Endometrial microvascular endothelial cells (primary cell): ENCODE measurements at regions not wholly inside any gene's neighbourhood (a gene's known extent, or its start where the extent isn't known, plus 50 kb on each side); places are given as distances from the start of the nearest gene placed in this dataset.

Source experiments
- in situ Hi-C: cut with HindIII; loops from 2 replicates; pipeline ENCODE4 v1.10.0; 2017; ENCODE audit warnings: low sequenced_read_pairs, low pct_unique_long_range_greater_than_20kb; ENCODE audit errors: inconsistent ontology term

- in situ Hi-C loops = no loop called here
These were observed 130.1 kb downstream of the FOXL1 start for GRCh38 chr16:86708431-86708830.

GRCh38 chr16:86709103-86709502 lies 130.8 kb downstream of the FOXL1 start:
- in situ Hi-C loops = no loop called here

- in situ Hi-C loops = no loop called here
These were observed 131.7 kb downstream of the FOXL1 start for GRCh38 chr16:86709902-86710601.

- in situ Hi-C loops = no loop called here
These were observed 132.2 kb downstream of the FOXL1 start for GRCh38 chr16:86710602-86710950.

- in situ Hi-C loops = no loop called here
These were observed 134.0 kb downstream of the FOXL1 start for GRCh38 chr16:86712158-86713009.

GRCh38 chr16:86713021-86713631 lies 134.8 kb downstream of the FOXL1 start:
- in situ Hi-C loops = no loop called here

DNA sequence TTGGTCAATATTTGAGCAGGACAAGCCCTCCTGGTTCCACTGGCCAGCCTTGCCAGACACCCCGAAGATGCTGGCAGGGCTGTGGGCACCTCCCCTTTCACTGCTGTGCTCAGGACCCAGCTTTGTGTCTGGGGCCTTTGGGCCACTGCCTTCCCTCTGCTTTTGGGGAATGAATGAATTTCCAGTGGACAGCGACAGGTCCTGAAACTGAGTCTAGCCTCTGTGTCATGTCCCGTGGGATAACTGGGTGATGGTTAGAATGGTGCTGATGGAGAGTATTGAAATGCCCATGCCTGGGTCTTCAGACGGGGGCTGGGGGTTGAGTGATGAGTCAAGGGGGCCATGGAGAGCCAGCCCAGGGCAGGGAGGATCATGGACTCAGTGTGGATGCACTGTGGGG lies 135.8 kb downstream of the FOXL1 start:
- in situ Hi-C loops = no loop called here

DNA sequence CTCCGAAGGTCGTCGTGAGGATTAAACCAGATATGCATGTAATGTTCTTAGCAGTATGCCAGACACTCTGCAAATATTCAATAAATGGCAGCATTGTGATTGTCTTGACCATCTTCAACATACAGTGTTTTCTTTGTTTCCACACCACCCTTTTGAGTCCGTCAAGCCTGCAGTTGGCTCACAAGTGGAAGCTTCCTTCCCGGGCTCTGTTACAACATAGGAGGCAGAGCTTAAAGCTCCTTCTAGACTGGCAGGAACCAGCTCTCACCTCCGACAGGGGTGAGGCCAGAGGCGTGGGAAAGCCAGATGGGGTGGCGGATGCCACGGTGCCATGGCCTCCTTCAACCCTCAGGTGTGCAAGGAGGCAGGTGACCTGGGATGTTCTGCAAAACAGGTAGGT lies 138.3 kb downstream of the FOXL1 start:
- in situ Hi-C loops = no loop called here

DNA sequence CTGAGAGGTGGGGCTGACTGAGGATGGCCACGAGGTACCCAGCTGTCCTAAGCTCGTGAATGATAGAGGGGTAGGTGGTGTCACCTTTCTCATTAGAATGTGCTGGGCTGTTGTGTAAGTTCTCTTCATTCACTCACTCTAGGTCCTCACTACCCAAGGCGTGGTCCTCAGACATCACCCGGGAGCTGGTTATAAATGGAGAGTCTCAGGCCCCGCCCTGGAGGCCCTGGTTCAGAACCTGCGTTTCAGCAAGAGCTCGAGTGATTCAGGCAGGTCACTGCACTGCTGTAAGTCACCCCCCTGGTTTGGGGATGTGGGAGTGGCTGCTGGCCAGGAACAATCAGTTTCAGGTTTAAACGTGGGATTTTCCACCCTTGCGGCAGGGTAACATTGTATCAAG lies 139.8 kb downstream of the FOXL1 start:
- in situ Hi-C loops = no loop called here

DNA sequence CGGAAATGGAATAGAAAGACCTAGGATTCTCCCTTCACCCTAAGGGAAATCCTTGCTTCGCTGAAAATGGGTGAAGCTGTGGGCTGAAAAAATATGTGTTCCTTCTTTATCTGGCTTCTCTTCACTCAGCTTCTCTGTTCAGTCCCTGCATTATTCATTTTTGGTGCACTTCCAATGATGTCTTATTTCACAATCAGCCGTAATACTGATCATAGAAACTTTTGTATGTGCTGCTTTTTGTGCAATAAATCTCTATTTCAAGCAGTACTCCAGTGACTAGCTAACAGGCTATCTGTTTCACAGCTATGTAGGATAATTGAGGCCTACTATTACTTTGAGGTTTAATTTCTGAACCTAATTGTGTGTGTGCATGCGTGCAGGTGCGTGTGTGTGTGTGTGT lies 144.6 kb downstream of the FOXL1 start:
- in situ Hi-C loops = no loop called here

- in situ Hi-C loops = no loop called here
These were observed 145.3 kb downstream of the FOXL1 start for GRCh38 chr16:86723689-86724088.

GRCh38 chr16:86725401-86725800 lies 147.1 kb downstream of the FOXL1 start:
- in situ Hi-C loops = no loop called here

GRCh38 chr16:86726340-86726739 lies 148.0 kb downstream of the FOXL1 start:
- in situ Hi-C loops = no loop called here

DNA sequence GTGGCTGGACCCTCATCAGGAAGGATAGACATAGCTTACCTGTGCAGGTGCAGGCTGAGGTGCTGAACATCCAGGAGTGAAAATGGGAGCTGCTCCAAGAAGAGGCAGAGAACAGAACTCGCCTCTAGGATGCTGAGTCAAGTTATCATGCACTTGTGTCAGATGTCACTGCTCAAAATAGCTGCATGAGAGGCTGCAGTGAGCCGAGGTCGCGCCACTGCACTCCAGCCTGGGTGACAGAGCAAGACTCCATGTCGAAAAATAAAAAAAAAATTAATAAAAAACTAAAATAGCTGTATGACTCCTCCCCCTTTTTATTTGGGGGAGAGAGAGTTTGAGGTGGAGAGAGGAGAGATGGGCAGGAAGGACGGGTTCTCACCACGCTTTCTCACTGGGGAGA lies 148.8 kb downstream of the FOXL1 start:
- in situ Hi-C loops = no loop called here

DNA sequence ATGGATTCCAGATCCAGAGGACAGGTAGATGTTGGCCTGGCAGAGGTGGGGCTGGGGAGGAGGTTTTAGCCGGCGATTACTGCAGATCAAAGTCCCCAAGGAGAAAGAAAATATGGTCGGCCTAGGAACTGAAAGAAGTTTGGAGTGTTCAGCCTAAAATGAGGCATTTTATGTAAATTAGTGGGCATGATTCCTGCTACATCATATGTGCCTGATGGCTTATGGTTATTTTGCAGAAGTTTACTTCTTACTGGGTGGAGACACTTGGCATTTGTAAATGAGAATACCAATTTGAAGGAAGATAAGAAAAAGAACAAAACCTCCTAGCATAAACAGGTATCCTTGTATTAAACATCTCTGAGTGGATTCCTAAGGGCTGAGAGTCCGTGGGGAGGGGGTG lies 149.3 kb downstream of the FOXL1 start:
- in situ Hi-C loops = no loop called here

- in situ Hi-C loops = no loop called here
These were observed 151.3 kb downstream of the FOXL1 start for GRCh38 chr16:86729686-86730085.

- in situ Hi-C loops = no loop called here
These were observed 151.7 kb downstream of the FOXL1 start for GRCh38 chr16:86730086-86730485.

GRCh38 chr16:86730597-86730996 lies 152.2 kb downstream of the FOXL1 start:
- in situ Hi-C loops = no loop called here

DNA sequence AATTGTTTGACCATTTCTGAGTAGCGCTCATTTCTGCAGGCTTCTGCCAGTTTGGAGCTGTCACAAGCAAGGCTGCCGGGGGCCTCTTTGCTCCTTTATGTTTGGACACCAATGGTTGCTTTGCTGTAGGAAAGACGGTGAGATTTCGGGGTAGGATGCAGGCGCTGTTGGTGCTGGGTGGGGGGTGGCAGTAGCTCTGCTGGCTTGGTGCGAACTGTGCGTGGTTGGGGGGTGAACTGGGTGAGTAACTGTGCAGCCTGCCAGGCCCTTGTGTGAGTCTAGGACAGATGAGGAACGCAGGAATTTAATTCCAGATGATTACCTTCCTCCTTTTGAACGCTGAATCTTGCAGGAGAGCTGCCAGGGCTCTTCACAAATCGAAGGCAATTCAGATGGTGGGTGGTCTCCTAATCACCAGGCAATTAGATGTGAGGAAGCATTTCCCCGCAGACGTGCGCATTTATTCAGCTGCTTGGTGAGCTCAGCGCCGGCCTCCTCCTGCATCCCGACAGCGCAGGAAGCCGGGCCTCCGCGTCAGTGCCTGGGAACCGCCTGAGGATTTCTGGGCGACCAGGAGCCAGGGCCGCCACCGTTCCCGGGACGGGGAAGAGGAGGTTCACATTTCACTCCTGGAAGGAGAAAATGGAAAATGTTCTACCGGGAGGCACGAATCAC lies 154.4 kb downstream of the FOXL1 start:
- in situ Hi-C loops = no loop called here
